Suppressor macrophage treated with lipopolysaccharide for 1 hour (primary cell): ENCODE measurements at regions not wholly inside any gene's neighbourhood (a gene's known extent, or its start where the extent isn't known, plus 50 kb on each side); places are given as distances from the start of the nearest gene placed in this dataset.

ENCODE experiments used
- DNase-seq, 3 donors: peaks; one replicate each; pipeline ENCODE4 v3.0.0-alpha.2; 2020 to 2022

DNA sequence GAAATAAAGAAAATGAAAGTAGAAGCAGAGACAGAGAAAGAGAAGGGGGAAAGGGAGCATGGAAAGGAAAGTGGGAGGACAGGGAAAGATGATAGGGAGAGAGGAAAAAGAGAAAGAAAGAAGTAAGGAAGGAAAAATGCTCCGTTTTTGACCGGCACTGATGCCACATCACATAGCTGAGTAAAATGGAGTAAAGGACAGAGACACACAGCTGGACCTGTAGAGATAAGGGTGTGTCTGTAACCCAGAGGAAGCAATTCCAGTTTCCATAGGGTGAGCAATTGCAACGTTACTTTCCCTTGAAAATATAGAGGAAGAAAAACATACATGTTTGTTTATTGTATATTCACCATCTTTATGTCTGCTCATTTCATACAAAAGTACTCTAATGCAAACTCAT lies 1866.9 kb upstream of the PIK3C3 start:
- no peak for DNase-seq

- no peak for DNase-seq
These were observed 1875.2 kb upstream of the PIK3C3 start for GRCh38 chr18:40079786-40080185.

DNA sequence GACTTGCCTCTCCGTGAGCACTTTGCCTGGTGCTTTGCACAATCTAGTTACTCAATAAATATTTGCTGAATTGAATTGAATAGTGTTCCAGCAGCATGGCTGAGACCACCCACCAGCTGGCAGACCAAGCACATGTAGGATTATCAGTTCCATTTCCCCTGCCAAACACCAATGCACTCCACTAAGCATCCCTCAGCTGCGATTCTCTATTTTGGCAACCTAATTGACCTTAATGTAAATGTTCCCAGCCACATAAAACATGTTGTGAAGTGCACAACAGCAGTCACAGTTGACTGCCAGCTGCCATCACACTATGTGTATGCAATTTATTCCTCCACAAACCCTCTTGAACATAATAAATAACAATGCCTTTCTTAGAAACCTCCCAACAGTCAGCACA lies 1879.4 kb upstream of the PIK3C3 start:
- DNase-seq = no peak

DNA sequence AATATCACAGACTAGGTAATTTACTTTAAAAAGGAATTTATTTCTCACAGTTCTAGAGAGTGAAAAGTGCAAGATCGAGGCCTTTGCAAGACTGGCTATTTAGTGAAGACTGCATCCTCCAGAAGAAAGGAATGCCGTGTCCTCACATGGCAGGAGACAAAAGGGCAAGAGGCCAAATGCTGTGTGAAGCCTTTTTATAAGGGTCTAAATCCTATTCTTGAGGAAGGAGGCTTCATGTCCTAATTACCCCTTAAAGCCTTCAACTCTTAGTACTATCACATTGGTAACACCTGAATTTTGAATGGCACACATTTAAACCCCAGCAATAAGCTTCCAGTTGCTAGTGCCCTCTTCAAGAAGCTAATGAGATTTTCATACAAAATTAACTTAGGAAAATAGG lies 1882.3 kb upstream of the PIK3C3 start:
- DNase-seq = no peak

DNA sequence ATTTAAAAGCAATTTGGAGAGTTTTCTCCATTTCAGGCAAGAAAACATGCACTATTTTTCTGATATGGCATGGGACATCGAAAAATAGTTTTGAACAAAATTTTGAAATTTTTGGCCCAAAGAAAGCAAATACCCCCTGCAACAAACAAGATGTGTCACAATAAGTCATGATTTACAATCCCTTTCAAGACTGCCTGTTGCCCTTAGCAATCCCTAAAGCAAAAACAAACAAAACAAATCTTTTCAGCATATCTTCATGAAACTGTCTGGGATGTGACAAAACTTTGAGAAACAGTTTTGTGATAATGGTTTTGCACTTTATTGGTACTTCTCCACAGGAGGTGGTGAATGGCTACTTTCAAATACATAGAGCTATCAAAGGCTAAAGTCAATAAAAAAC lies 1888.7 kb upstream of the PIK3C3 start:
- DNase-seq = no peak

DNA sequence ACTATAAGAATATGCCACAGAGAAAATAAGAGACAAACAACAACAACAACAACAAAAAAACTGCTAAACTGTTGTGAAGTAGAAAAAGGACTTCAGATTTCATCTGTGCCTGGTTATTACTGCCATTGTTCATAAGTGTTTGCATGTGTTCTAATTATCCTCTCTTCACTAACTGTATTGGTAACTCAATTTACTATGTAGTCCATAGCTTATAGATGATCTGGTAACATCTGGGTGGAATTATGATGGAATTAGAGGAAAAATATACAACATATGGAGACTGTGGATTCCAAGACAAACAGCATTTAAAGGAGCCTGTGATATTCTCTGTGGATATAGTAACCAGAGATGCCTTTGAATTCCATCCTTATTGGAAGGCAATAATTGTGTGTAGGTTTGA lies 1891.5 kb upstream of the PIK3C3 start:
- no peak for DNase-seq

DNA sequence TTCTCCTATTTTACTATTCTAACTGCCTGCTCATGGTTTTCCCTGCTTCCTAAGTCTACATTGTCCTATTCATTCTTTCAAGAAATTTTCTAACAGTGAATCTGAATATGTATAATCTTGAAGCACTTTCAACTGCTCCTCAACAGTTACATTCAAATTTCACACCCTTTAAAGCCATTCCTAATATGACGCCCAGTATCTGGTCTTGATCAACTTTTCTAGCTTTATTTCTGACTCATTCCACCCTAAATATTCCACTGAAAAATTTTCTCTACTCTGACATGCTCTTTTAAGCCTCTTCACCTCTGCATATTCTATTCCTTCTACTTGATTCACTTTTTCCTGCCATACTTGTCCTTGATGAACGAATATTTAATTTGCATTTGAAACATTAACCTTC lies 1893.9 kb upstream of the PIK3C3 start:
- DNase-seq = no peak

DNA sequence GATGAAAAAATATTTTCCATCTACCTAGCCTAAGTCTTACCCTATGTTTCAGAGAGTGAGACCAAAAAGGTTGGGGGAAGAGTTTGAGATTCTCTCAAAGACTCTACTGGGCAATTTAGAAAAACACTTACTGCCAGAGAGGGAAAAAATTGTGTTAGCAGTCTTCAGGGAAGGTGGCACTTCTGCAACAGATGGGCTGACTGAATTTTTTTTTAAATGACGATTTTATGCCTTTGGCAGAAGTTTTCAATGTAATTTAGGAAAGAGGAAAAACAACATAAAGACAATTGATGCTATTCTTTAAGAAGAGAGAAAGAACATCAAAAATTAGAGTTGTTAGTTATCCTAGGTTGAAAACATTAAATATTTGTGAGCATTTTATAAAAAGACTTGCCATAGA lies 1894.5 kb upstream of the PIK3C3 start:
- no peak for DNase-seq

GRCh38 chr18:40058811-40059570 lies 1896.0 kb upstream of the PIK3C3 start:
- no peak for DNase-seq

GRCh38 chr18:40056079-40056692 lies 1898.8 kb upstream of the PIK3C3 start:
- DNase-seq = no peak

DNA sequence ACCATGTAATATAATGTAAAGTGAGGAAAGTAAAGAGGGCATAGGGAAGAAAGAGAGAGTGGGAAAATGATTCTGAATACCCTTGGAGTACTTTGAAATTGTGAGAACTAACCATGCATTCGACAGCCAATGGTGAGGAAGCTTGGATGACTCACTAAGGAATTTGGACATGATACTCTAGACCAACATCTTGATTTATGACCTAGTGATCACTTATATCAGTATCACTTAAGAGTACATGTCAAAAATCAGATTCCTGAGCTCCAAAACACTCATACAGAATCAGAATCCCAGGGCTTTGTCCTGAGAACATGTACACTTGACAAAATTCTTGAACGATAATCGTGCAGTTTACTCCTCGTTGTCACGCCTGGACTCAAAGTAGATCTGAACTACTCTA lies 1899.8 kb upstream of the PIK3C3 start:
- DNase-seq = no peak

- no peak for DNase-seq
These were observed 1905.3 kb upstream of the PIK3C3 start for GRCh38 chr18:40049716-40050115.

DNA sequence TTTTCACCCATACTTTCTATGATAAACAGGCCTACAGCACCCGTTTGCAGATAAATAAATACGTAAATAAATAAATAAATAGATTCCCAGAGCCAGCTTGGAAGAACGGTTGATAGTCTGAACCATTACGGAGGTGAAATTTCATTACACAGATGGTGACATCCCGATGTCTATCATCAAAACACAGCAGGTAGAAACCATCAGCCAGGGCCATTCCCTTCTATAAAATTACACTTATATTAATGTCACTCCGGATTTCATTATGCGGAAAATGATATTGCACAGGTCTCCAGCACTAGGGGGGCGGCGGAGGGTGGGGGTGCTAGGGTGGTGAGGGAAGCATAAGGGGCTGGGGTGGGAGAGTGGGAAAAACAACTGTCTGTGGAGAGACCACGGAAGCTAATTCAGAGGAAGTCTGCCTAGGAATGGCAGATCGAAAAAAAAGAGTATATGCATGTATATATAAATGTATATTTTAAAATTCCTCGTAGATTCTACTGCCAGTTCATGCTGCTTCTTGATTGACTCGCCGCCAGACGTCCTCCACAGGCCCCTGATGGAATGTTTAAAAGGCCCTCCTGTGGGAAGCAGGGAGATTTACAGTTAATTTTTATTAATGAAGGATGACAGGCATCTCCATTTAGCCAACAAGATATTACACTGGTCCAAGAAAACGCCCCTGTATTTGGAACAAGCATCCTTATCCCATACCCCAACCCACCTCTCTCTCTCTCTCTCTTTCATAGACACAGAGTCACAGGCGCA lies 1906.0 kb upstream of the PIK3C3 start:
- DNase-seq = no peak

- no peak for DNase-seq
These were observed 1906.8 kb upstream of the PIK3C3 start for GRCh38 chr18:40048253-40048652.

DNA sequence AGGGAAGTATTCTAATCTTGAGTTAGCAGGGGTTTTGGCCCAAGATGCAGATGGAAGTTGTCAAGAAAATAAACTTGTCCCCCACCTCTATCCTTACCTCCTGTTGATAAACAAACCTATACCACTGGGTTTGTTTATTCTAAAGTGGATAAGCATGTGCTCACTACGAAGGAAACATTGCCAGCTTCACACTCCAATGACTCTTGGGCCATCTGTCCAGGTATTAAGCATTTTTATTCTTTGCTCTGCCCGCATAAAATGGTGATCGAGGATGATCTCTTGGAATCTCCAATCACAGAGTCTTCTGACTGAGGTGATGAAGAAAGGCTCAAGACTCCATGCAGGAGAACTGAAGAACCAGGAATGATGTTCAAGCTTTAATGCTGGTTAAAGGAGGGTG lies 1908.4 kb upstream of the PIK3C3 start:
- DNase-seq = no peak

GRCh38 chr18:40041951-40042350 lies 1913.1 kb upstream of the PIK3C3 start:
- DNase-seq = no peak

DNA sequence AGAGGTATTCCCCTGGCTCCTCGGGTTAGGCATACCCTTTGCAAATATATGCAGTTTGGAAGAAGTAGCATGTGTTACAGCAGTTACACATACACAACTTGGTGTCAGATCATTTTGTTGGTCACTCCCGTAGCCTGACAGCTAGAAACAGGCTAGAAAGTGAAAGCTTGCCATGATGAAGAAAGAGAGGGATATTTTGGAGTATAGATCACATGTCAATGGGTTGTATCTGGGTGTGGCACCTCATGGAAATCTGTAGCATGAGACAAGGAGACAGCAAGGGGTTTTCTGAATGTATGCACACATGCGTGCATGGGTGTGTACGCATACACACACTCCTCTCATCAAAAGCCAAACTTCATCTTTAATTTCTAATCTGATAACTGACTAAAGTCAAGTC lies 1914.5 kb upstream of the PIK3C3 start:
- DNase-seq = no peak

DNA sequence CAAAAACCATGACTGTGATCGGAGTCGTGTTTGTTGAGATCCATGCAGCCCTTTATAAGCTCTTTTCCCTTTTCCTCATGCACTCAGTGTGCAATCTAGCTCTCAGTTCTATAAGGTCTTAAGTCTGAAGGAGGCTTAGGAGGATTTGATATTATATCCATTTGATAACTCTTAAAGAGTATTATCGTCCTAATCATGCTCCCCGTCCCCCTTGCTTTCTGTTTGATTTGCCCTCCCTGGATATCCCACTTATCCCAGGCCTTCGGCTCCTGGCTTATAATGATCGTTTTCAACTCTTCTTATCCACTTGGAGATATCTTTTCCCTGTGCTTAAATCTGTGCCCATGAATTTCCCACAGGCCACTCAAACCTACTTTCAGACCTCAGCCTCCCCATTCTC lies 1917.7 kb upstream of the PIK3C3 start:
- no peak for DNase-seq

DNA sequence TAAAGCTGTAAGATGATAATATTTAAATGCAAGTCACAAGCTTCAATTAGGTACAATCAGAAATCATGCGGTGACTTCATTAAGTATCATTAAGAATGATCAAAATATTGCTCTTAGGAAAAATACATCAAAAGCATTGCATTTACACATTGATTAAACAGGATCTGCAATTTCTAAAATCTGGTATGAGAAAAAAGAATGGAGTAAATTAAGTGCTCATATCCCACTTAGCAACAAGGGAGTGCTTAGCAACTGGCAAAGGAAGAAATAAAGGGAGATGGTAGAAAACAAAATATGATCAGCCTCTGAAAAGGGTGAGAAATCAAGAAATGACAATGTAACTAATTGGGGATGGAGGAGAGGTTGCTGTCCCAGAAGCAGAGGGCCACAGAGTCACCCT lies 1918.2 kb upstream of the PIK3C3 start:
- no peak for DNase-seq

DNA sequence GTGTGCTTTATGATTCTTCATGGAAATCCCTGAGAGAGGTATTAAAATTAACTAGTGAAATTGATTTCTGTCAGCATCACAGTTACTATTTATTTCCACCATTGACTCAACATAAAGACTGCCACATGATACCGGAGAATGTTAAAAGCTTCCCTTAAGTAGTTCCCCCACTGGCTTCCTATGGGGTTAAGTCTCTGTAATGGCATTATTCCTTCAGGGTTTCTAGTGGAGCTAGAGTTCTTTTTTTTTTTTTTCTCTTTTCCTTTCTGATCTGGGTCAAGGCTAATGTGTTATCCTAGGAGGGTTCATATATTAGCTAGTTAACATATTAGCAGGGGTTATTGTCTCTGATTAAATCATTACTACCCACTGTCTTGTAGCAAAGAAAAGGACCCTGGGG lies 1919.1 kb upstream of the PIK3C3 start:
- no peak for DNase-seq

- no peak for DNase-seq
These were observed 1923.0 kb upstream of the PIK3C3 start for GRCh38 chr18:40032076-40032475.

- DNase-seq = no peak
These were observed 1923.6 kb upstream of the PIK3C3 start for GRCh38 chr18:40031435-40031834.

GRCh38 chr18:40019797-40020392 lies 1935.1 kb upstream of the PIK3C3 start:
- DNase-seq = no peak

GRCh38 chr18:40018266-40018665 lies 1936.8 kb upstream of the PIK3C3 start:
- no peak for DNase-seq
